AG08396 (cell line): ENCODE measurements at regions not wholly inside any gene's neighbourhood (a gene's known extent, or its start where the extent isn't known, plus 50 kb on each side); places are given as distances from the start of the nearest gene placed in this dataset.

Experiments used
- DNase-seq: peaks from one replicate; pipeline ENCODE4 v3.0.0; 2012; ENCODE audit warnings: low spot score, mixed read lengths

DNA sequence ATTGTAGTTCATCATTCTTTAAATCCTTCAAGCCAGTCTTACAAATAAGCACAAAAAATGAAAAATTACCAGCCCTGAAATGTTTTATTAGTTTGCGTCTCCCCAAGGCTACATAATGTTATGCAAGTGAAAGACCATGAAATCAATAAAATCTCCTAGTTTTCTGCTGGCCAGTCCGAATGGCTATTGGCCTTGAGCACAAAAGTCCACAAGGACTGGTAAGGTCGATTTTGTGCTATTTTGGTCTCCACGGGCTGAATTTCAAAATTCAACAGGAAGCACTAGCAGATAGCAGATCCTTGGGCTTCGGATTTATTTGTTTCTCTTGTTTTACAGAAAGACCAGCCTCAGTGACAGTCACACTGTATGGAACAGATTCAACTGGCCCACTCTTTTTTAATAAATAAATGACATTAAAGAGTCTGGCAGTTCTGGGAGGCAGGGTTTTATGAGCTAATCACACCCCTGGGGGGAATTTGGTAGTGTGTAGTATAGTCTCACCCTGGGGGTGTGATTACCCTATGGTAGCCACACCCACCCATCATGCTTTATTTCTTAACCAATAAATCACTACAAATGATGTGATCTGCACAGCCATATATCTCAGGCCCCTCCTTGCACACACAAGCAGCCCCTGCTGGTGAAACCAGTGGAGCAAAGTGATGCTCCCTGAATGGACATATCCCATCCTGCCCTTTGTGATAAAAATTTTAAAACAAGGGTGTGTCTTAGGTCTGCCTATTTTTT, 51.1 kb upstream of the TMEM33 start:
- no peak for DNase-seq

GRCh38 chr4:41882625-41883347, 52.4 kb upstream of the TMEM33 start:
- DNase-seq: peak; percentile 90

DNA sequence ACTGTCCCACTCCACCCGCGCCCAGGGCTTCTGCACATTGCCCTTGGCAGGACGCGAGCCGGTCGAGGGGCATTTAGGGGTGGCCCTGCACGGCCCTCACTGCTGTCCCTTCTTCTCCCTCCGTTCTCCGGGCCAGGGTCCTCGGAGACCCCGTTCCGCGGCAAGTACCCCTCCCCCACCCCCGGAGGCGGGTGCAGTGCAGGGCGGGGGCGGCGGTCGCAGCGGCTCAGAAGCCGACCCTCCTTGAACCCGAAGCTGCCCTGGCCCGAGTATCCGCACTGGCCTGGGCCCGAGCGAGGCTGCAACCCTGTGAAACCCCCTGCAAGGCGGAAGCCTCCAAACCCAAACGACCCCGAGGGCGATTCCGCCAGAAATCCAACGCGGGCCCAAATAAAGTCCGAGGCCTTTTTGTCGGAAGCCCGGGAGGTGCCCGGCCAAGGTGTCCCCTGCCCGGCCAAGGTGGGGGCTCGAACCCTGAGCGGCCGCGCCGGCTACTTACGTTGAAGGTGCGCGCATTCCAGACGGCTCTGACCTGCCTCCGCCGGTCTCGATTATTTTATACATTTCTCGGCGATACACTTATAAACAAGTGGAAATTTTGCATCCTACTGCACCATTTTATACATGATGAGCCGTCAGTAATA, 53.1 kb upstream of the TMEM33 start:
- no peak for DNase-seq

DNA sequence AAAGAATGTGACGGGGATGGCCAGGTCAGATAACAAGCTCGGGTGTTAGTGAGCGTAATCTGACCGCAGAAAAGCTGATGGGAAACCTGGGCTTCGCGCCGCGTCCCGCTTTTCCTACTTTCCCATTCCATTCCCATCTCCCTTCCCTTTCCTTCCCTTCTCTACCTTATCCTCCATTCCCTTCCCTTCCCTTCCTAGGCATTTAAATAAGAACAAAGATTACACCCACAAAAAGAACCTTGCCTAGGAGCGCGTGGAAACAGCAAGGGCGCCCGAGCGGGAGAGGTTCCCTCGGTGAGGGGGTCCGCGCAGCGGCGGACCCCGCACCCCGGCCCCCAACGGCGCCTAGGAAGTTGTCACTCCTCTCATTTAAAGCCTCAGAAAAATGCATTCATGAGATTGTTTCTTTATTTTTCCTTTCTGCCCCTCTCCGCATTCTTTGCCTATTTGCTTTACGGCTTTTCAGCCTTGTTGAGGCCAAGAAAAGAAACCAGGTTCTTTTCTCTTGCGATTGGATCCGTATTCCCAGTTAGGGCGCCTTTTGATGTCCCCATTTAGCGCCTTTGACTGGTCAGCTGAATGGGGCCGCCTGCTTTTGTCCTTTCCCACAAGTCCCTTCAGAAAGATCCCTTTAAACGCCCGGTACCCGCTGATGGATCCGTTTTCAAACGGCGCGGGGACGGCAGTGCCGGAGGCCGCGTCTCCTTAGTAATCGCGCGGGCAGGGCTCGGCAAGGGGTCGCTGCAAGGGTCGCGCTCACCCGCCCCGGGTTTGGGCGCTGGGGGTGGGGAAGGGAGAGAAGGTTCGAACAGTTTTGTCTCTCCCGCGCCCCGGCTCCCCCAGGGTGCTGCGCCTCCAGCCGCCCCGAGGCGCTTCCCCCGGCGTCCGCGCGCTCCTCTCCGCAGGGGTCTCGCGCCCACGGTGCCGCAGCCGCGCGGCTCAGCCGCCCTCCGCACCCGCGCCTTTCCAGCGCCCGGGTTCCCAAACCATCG, 54.1 kb upstream of the TMEM33 start:
- no peak for DNase-seq

DNA sequence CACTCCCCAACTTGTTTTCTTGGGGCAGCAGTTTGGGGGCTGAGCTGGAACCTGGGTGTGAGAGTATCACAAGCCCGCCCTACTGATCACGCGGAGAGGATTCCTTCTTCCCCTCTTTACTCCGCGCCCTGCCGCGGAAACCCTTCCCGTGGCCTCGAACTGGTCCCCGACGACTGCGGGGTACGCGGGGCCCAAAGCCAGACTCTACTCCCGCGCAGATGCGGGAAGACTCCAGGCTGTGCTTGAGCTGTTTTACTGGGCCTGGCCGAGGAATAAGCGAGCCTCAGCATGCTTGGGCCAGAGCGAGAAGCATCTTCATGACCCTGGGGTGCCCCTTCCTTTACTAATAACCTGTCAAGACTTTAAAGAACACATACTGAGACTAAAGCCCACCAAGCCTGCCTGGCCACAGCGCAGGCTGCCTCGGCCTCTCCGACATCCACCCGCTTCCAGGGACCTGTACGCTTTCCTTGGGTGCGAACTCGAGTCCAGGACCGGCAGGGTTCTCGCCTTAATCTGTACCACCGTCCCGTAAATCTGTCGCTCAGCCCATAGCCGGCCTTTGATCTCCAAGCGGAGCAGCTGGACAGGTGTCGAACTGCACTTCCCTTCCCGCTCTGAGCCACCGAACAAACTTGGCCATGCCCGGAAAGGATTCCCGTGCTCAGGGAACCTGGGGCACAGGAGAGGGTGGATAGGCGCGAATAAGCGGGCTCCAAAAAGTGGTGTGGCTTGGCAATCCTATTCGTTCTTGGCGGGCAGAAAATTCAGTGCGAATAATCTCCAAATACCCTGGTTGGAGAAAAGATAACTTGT, 55.0 kb upstream of the TMEM33 start:
- no peak for DNase-seq

DNA sequence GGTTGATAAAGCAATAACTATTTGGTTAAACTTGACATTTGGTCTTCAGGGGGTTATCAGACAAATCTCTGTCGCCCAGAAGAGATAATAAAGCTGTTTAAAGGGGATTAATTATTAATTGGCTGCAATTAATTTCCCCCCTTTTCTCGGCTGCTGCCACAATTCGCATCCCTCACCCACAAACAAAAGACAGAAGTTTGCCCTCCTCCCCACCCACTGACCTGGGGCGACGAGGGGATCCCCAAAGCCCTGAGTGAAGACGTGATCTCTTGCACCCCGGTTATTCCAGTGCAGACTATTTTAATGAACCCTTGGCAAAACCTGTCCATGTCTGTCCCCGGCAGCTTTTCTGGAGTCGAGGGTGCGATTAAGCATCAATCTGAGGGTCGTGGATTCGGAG, 55.7 kb upstream of the TMEM33 start:
- no peak for DNase-seq

- no peak for DNase-seq
Measured at GRCh38 chr4:41878991-41879491, 56.2 kb upstream of the TMEM33 start.

- no peak for DNase-seq
Measured at GRCh38 chr4:41878170-41878969, 56.9 kb upstream of the TMEM33 start.

GRCh38 chr4:41877020-41877796, 58.0 kb upstream of the TMEM33 start:
- no peak for DNase-seq

GRCh38 chr4:41874873-41875272, 60.4 kb upstream of the TMEM33 start:
- no peak for DNase-seq

GRCh38 chr4:41874398-41874797, 60.8 kb upstream of the TMEM33 start:
- DNase-seq: no peak

- DNase-seq: no peak
Measured at GRCh38 chr4:41873380-41874295, 61.6 kb upstream of the TMEM33 start.

DNA sequence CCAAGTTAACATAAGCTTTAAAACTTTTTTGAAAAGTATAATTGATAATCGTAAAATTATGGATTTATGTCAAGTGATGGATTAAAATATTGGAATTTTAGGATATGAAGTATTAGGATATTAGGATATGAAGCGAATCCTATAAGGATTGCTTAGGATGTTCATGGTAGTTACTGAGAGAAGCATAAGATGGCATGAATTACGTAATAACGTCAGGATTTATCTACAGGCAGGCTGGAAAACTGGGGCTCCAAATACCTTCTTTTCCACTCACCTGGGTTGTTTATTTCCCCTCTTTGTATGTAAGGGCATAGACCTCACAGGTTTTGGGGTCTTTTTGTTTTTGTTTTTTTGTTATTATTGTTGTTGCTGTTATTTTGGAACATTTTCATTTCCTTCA, 65.2 kb upstream of the TMEM33 start:
- DNase-seq: no peak

GRCh38 chr4:41866799-41867677, 68.2 kb upstream of the TMEM33 start:
- DNase-seq: no peak

DNA sequence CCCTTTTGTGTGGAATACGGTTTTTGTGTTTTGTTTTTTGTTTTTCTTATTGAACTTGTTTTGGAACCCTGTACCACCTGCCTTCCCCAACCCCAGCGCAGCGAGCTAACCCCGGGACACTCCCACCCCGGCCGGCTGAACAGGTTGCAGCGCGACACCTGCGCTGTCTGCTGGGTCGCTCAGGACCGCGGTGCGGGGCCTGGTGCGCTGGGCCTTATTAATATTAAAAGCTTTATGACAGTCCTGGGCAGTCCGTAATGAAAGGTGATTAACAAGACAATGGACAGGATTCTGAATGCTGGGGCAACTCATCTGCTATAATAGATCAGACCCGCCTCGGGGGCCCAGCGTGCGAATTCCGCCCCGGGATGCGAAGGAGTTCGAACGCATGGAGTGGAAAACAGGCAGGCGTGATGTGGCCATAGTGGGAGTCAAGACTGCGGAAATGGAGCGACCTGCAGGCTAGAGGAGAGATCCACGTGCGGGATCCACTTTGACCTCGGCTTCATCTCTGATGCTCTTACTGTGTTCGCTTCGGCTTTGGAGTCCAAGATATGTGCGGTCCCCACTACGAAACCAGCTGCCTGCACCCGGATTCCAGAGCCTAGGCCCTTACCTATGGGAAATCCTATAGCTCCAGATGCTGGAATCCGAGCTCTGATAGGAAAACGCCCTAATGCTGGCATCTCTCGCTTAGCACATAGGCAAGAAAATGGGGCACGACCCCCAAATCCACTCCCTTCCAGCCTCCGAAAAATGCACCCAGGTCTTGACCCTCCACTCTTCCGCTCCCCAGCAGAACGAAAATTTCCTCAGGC, 69.0 kb upstream of the TMEM33 start:
- no peak for DNase-seq

DNA sequence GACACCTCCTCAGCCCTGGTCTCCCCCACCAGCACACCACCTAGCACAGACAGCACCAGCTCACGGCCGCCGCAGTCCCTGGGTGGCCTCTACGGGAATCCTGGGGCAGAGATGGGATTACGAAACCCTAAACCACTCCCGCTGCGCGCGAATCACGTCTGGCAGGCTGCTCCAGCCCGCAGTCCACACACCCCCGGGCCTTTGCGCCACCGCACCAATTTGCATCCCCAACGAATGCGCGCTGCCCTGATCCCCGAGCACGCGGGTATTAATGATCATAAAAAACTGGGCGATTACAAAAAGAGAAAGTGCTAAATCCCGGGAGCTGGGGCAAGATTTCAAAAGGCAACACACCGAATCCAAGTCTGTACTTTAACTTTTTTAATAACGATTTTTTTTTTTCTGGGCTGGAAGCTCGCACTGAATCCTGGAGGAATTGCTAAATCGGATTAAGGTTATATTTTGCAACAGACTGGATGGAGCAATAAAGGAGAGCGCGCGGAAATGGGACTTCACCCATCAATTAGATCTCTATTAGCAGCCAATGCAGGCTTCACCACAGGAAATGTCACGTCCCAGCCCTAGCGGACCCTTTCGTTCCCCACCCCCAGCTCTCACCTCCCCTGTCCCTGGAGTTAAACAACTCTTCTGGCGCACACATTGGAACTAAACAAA, 69.8 kb upstream of the TMEM33 start:
- DNase-seq: no peak
